HG02763 (cell line): ENCODE measurements at regions not wholly inside any gene's neighbourhood (a gene's known extent, or its start where the extent isn't known, plus 50 kb on each side); places are given as distances from the start of the nearest gene placed in this dataset.

Source experiments
- ATAC-seq: cut with Tn5 transposase; IDR thresholded peaks from one replicate; pipeline ENCODE4 v1.9.1; 2021; ENCODE audit warnings: mild to moderate bottlenecking, moderate library complexity; ENCODE audit not compliant: unreplicated experiment

GRCh38 chr12:22893878-22894277, 268.9 kb downstream of the ETNK1 start:
- no peak for ATAC-seq

GRCh38 chr12:22899184-22899583, 274.2 kb downstream of the ETNK1 start:
- ATAC-seq, result no peak

- no peak for ATAC-seq
Observed at GRCh38 chr12:22900401-22900800, 275.4 kb downstream of the ETNK1 start.

GRCh38 chr12:22904485-22904884, 279.5 kb downstream of the ETNK1 start:
- no peak for ATAC-seq

- ATAC-seq, result no peak
Observed at GRCh38 chr12:22916241-22916640, 291.3 kb downstream of the ETNK1 start.

GRCh38 chr12:22916815-22917214, 291.8 kb downstream of the ETNK1 start:
- no peak for ATAC-seq

GRCh38 chr12:22919883-22920282, 294.9 kb downstream of the ETNK1 start:
- no peak for ATAC-seq

GRCh38 chr12:22923768-22924167, 298.8 kb downstream of the ETNK1 start:
- ATAC-seq, result no peak

- ATAC-seq, result no peak
Observed at GRCh38 chr12:22924391-22924790, 299.4 kb downstream of the ETNK1 start.

GRCh38 chr12:22925623-22926022, 300.7 kb downstream of the ETNK1 start:
- ATAC-seq, result no peak

GRCh38 chr12:22932431-22932830, 307.5 kb downstream of the ETNK1 start:
- no peak for ATAC-seq

GRCh38 chr12:22935090-22935489, 310.1 kb downstream of the ETNK1 start:
- no peak for ATAC-seq

- no peak for ATAC-seq
Observed at GRCh38 chr12:22935501-22935900, 310.5 kb downstream of the ETNK1 start.

GRCh38 chr12:22938323-22938722, 313.4 kb downstream of the ETNK1 start:
- no peak for ATAC-seq

GRCh38 chr12:22951206-22951605, 326.2 kb downstream of the ETNK1 start:
- no peak for ATAC-seq

GRCh38 chr12:22956690-22957089, 331.7 kb downstream of the ETNK1 start:
- ATAC-seq, result no peak

GRCh38 chr12:22967171-22967570, 342.2 kb downstream of the ETNK1 start:
- no peak for ATAC-seq

- no peak for ATAC-seq
Observed at GRCh38 chr12:22969521-22969920, 344.6 kb downstream of the ETNK1 start.

GRCh38 chr12:22971247-22971646, 346.3 kb downstream of the ETNK1 start:
- ATAC-seq, result no peak

- ATAC-seq, result no peak
Observed at GRCh38 chr12:22971701-22972191, 346.8 kb downstream of the ETNK1 start.

- no peak for ATAC-seq
Observed at GRCh38 chr12:22974865-22975264, 349.9 kb downstream of the ETNK1 start.

GRCh38 chr12:22978962-22979361, 354.0 kb downstream of the ETNK1 start:
- ATAC-seq, result no peak

GRCh38 chr12:22979854-22980469, 355.0 kb downstream of the ETNK1 start:
- no peak for ATAC-seq
